Mesenteric fat pad (tissue), 1 donor: ENCODE measurements at regions not wholly inside any gene's neighbourhood (a gene's known extent, or its start where the extent isn't known, plus 50 kb on each side); places are given as distances from the start of the nearest gene placed in this dataset.

Source experiments
- DNase-seq: peaks from one replicate; pipeline ENCODE4 v3.0.0-alpha.2; 2020; ENCODE audit warnings: low spot score
- donor health status: DM: yes; HTN: yes; CAD: no.

DNA sequence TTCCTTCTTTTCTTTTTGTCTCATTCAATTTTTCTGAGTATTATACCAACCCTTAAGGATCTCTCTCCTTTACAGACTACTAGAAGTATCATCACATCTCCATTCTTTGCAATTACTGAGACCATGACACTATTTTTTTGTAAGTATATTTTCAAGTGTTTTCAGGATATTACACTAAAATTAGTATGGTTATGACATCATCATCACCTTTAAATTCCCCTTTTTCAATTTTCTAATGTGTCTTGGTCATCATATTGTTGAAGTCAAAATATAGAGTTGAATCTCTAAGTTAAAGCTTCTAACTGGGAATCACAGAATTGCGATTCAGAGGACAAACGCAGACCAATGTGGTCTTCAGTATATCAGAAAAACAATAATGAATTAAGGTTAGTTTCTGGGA is 1475.1 kb downstream of the OTOL1 start:
- no peak for DNase-seq

DNA sequence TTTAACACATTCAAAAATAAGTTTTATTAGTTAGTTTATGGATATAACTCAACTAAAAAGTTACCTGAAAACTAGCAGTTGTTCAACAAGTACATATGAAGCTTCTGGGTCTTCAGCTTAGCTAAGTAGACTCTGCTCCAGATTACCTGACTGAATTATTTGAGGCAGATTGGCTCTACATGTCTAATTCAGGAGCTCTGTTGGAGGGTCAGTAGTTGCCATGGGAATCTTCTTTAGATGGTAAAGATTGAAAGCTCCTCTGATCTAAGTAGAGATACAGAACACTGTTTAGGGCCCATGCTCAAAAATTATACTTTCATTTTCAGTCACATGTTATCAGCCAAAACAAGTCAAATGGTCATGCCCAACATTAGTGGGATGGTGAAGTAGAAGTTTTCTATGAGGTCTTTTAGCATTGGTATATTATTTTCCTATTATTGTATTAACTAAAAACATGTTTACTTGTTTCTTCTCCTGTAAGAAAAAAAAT is 1476.9 kb downstream of the OTOL1 start:
- no peak for DNase-seq

DNA sequence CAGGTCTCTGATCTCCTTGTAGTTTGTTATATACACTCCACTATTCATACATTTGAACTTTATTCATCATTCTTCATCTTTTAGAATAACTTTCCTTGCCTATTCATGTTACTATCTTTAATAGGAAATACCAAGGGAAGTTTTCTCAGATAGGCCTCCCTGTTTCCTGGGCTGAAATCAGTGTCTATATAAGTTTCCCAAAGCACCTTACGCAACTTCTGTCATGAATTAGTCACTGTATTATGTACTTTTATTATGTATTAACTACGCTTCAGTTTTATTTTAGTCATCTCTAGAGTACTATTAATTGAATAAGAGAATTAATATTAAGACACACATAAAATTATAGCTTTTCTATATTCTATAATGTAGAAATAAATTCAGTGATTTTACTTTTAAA is 1481.5 kb downstream of the OTOL1 start:
- DNase-seq, result no peak

GRCh38 chr3:162984746-162985145 is 1488.1 kb downstream of the OTOL1 start:
- no peak for DNase-seq

GRCh38 chr3:162987085-162987794 is 1490.6 kb downstream of the OTOL1 start:
- DNase-seq, result peak; percentile 68

DNA sequence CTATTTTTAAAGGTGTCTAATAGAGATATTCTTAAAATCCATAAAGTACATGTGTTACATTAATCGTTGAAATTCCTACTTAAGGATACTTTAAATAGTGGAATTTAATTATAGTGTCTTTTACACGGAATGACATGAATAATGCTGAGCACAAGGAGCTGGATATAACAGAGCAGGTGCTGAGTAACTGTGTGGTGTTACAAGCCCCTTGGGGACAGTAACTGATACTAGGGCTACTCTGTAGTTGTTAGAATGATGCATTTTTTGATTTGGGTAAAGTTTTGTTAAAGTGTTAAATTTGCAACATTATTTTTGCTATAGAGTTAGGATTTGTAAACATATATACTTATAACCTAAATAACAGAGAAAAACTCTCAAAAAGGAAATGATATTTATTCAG is 1496.1 kb downstream of the OTOL1 start:
- DNase-seq, result no peak

DNA sequence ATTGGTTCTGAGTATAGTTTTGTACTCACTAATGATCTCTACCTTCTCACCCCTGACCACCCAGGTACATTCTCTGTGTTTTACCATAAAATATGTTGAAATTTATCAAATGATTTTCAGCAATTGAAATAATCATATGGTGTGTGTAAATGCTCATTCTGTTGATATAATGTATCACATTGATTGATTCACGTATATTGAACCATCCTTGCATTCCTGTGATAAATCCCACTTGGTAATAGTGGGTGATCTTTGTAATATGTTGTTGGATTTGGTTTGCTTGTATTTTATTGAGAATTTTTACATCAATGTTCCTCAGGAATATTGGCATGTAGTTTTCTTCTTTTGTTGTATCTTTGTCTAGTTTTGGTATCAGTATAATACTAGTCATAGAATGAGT is 1497.6 kb downstream of the OTOL1 start:
- no peak for DNase-seq

DNA sequence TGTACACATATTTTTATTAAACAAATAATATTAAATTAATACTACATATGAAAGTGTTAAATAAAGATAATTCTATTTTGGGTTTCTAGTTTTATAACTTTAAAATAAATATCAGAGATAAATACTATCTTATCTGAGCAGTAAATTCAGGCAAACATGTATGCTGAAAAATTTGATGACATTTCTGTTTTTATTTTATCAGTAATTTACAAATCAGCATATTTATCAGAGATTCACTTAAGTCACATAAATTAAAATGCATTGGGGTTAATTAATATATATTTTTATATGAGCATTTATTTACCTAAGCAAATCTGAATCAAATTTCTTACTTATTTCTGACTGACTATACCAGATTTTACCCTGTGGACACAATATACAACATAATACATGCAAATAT is 1499.8 kb downstream of the OTOL1 start:
- DNase-seq, result no peak

DNA sequence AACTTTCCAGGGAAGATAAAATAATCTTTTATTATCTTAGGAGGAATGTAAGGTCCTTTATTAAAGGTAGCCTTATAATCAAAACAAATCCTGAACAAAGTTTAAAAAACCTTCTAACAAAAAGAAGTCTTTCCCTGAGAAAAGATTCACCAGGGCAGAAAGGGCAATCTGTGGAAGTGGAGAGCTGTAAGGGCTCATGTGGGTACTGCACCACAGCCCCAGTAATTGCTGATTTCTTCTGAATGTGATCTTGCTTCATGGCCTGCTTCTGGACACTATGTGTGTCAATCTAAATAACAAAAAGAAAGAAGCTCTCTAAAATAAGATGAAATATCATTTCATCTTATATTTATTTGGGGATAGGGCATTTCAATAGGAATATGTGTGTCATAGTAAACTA is 1501.6 kb downstream of the OTOL1 start:
- no peak for DNase-seq

- DNase-seq, result no peak
Measured at GRCh38 chr3:163011596-163011995, 1515.0 kb downstream of the OTOL1 start.

GRCh38 chr3:163016251-163016650 is 1519.6 kb downstream of the OTOL1 start:
- DNase-seq, result no peak

DNA sequence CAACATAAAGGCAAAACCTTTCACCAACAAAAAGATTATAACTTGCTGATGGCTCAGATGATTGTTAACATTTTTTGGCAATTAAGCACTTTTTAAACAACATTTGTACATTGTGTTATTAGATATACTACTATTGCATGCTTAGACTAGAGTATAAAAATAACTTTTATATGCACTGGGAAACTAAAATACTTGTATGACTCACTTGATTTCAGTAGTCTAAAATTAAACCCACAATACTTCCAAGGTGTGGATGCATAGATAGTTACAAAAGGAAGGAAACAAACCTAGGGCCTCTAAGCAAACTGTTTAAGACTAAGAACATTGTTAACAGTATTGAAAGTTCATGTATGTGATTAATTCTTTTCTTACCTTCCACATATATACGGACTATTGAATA is 1521.5 kb downstream of the OTOL1 start:
- no peak for DNase-seq

GRCh38 chr3:163018664-163019063 is 1522.1 kb downstream of the OTOL1 start:
- no peak for DNase-seq

DNA sequence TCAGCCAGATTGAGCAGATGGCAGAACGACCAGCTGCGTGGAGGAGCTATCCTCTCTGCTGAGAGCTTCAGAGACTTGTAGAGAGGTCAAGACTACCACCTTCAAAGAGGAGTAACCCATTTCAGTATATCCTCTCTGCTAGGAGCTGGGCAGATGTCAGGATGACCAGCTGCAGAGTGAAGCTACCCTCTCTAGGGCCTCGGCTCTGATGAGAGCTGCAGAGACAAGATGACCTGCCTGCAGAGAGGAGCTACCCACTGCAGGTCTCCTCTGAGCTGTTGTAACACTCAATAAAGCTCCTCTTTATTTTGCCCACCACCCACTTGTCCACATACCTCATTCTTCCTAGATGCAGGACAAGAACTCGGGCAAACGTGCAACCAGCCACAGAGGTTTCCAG is 1522.7 kb downstream of the OTOL1 start:
- DNase-seq, result no peak

- no peak for DNase-seq
Measured at GRCh38 chr3:163033652-163034051, 1537.0 kb downstream of the OTOL1 start.

DNA sequence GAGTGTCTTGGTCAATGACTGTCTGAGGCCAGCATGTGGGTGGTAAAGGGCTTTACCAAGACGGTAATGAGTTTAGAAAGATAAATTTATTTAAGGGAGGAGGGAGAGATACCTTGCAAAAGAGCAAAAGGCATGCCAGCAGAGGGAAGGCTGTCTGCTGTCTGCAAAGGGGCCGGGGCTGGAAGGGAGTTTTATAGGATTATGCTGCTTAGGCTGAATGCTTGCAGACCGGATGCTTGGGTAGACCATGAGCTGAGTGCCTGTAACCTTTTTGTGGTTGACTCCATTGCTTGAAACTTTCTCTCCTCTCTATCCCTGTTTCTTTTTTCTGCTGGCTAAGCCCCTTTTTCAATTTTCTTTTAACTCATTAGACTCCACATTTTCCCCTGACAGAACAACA is 1543.0 kb downstream of the OTOL1 start:
- no peak for DNase-seq

DNA sequence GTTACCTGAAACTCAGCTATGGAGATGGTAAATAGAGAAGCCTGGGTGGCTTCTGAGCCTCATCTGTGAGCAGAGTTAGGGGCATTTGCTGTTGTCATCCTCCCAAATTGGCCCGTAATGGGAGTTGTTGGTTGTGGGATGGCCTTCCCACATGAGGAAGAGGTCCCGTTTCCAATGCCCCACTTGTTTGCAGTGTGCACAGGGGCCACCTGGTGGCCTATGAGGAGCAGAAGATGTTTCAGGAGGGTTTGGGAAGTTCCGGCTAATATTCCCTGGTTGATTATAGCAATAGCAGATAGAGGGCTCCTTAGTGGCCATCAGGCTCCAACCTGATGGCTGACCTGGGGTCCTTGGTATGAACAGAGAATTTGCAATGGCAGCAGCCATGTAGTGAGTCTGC is 1546.5 kb downstream of the OTOL1 start:
- no peak for DNase-seq

DNA sequence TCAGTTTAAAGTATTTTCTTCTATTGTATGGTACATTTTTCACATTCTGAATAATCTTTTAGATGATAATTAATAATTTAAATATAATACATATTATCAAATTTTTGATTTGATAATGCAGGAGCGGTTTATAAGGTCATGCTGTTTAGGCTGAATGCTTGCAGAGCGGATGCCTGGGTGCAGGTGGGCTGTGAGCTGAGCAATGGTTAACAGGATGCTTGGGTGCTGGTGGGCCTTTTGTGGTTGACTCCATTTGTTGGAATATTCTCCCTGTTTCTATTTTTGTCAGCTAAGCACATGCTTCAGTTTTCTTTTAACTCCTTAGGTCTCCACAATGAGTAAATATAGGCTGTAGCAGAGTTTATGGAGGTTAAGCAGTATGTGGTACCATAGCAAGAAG is 1549.3 kb downstream of the OTOL1 start:
- no peak for DNase-seq

- DNase-seq, result no peak
Measured at GRCh38 chr3:163048881-163049280, 1552.3 kb downstream of the OTOL1 start.

DNA sequence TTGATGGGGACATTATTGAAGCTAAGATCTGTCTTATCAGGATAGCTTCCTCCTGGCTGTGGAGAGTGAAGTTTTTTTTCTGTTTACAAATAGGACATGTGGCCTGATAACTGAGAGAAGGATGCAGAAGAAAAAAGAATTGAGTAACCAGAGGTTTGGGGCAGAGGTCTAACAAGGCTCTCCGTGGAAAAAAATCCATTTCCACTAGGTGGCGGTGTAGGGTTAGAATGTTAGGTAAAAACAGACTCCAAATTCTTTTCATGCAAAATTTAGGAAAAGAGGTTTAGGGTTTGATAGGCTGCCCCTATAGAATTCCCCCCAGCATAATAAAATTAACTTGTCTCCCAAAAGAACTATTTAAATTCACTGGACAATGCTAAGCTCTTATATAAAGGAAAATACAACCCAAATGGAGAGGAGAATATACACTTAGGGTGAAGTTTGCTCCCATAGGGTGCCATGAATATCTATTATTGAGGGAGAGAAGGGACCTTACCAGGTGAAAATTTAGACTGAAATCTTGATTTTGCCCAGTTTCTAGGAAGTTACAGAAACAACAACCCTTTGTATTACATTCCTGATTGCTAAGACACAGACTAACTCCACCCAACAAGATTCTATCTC is 1560.4 kb downstream of the OTOL1 start:
- no peak for DNase-seq

DNA sequence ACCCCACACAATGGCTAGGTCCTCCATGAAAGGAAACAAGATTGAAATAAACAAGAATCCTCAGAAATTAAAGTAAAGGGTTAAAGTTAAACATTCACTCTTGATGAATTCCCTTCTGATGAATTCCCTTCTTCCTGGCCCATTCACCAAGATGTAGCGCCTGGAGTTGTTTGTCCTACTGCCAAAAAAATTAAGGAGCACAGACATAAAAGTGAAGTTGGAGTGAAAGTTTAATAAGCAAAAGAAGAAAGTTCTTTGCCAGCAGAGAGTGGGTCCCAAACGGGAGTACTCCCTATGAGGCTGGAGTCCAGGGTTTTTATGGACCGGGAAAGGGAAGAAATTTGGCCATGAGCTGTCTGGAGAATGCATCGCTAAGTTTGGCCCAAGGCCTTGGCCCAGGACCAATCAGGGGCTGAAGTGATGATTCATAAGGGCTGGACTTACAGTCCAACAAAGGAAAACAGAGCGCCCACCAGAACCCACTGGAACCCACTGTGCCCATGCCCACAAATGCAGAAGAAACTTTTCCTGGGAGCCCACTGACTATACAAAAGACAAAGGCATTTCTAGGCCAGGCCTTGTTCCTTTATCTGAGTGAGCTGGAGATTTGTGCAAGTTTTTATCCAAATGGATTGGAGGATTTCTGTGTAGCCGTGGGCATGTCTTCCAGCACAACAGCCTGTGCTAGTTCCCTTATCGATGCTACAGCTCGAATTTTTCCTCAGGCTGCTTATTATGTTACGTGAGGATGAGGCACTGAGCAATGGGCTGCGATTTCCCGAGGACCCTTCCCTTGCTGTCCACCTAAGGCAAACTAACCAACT is 1561.6 kb downstream of the OTOL1 start:
- DNase-seq, result no peak

DNA sequence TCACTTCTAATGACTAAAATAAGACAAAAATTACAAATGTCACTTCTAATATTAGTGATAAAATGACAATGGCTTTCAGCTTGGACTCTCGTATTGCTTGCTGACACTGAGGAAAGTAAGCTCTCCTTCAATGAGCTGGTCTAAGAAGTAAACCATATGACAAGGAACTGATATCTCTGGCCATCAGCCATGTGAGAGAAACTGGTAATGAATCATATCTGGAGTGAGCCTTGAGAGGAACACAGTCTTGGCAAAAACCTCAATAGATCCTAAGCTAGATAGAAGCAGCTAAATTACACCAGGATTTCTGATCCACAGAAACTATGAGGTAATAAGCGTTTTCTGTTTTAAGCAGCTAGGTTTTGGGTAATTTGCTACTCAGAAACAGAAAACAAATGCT is 1575.1 kb downstream of the OTOL1 start:
- DNase-seq, result no peak
